ENCODE measurements at regions not wholly inside any gene's neighbourhood (a gene's known extent, or its start where the extent isn't known, plus 50 kb on each side); places are given as distances from the start of the nearest gene placed in this dataset.
"Not testable (repeated sequence)": the region's sequence is repeated elsewhere in the genome, so short reads cannot be mapped to it uniquely, and the experiment has no call there.

DNA sequence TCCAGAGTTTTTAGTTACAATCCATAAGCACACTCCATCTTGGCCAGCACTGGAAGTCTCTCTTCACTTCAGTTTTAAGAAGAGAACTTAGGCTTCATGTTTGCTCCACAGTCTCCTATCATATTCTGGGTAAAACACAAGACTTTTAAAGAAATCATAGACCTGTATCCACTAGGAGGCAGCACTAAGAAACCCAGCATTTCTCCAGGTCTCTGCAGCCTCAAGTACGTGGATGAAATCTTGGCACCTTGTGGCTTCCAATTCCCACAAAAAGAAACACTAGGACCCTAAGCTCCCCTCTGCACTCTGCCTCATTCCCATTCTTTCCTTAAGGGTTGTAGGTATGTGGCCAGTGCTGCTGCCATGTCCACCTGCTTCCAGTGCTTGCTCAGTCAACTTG is 367.3 kb upstream of the CASK start:
- no peak for DNase-seq (ENCODE audit: low spot score)

DNA sequence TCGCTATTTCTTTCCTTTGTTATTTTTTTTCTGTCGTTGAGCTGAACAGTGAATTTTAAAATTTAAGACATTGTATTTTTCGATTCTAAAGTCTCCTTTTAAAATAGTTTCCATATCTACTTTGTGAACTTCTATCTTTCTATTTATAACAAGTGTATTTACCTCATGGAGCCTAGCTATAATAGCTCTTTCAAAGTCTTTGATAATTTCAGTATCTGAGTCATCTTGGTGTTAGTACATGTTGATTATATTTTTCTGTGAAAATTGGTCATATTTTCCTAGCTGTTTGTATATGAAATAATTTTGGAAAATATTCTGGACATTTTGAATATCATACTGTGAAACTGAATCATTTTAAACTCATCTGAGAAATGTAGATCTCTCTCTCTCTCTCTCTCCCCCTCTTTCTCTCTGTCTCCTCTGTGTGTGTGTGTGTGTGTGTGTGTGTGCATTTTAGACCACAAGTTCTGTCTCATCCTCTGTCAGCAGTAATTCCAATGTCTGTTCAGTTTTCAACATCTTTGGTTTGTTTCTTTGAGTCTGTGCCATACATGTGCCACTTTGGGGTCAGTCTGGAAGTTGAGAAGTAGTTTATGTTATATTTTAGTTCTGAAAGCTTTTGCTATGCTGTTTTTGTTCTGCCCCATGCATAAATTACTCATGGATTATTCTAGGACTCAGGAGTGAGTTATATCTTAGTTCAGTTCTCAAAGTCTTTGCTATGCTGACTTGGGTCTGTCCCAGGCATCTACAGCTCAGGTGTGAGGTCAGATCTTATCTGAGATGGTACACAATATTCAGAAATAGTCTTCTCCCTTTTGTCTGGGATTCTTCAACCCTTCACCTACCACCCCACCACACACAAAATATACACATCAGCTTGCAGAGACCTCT is 366.4 kb upstream of the CASK start:
- DNase-seq (ENCODE audit: low spot score) = no peak

DNA sequence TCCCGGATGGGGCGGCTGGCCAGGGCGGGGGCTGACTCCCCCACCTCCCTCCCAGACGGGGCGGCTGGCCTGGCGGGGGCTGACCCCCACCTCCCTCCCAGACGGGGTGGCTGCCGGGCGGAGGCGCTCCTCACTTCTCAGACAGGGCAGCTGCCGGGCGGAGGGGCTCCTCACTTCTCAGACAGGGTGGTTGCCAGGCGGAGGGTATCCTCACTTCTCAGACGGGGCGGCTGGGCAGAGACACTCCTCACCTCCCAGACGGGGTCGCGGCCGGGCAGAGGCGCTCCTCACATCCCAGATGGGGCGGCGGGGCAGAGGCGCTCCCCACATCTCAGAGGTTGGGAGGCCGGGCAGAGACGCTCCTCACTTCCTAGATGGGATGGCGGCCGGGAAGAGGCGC is 362.3 kb upstream of the CASK start:
- not testable (repeated sequence) for DNase-seq (ENCODE audit: low spot score)

DNA sequence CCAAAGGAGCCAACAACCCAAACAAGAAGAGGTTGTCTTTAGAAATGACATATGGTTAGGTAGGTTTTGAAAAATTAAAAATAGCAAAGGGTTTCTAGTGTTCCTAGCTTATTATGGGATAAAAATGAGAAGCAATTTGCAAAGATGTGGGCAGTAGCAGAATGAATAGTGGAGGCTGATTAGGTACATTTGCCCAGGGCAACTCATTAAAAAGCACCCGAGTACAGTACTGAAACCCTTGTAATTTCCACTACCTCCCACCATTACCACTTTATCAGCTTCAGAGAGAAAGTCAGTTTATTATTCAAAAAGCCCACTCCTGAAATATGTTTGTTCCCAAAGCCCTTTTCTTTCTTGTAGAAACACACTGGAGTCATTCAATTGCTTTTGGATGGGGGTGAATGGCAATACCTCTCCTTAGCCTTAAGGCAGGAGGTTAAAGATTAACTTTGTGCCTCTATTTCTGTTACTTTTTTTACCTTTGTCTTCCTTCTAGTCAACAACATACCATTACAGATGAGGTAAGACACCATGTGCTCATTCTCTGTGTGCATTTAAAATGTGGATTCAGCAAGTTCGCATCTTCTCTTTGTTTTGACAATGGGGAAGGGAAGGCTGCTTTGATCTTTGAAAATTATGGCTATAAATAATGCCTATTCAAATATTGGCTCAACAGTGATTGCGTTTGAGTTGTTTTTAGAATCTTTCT is 353.8 kb upstream of the CASK start:
- DNase-seq (ENCODE audit: low spot score) = no peak

DNA sequence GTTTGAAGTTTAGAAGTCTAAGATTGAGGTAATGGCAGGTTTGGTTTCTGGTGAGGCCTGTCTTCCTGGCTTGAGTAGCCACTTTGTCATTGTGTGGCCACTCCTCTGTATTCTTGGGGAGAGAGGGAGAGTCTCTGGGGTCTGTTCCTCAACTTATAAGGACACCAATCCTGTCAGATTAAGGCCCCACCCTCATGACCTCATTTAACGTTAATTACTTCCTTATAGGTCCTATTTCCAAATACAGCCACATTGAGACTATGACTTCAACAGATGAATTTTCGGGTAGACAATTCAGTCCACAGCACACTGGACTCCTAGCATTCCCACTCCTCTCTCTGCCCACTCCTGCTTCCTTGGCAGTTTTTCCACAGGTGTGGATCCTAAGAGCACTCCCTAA is 350.8 kb upstream of the CASK start:
- no peak for DNase-seq (ENCODE audit: low spot score)

GRCh38 chrX:42273387-42273786 is 350.0 kb upstream of the CASK start:
- DNase-seq (ENCODE audit: low spot score) = no peak

- no peak for DNase-seq (ENCODE audit: low spot score)
Measured at GRCh38 chrX:42269186-42269585, 345.8 kb upstream of the CASK start.

GRCh38 chrX:42260854-42261253 is 337.5 kb upstream of the CASK start:
- no peak for DNase-seq (ENCODE audit: low spot score)

DNA sequence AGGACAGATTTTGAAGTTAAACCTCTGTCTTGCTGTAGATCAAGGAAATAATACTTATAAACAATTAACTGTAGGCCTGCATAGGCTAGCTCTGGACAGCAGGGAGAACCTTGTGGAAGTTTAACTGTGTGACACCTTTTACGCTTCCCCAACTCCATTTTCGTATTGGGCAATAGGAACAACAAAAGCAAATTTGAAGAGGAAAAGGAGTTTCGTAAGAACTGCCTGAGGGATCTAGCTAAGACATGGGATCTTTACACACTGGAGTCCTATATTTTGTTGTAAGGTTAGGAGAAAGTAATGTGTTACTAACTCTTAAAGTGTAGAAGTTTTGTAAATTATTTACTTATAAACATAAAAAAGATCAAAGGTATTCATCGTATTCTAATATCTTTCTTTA is 324.9 kb upstream of the CASK start:
- DNase-seq (ENCODE audit: low spot score) = no peak

GRCh38 chrX:42247241-42247640 is 323.9 kb upstream of the CASK start:
- DNase-seq (ENCODE audit: low spot score) = no peak

GRCh38 chrX:42246814-42247213 is 323.5 kb upstream of the CASK start:
- DNase-seq (ENCODE audit: low spot score) = no peak

DNA sequence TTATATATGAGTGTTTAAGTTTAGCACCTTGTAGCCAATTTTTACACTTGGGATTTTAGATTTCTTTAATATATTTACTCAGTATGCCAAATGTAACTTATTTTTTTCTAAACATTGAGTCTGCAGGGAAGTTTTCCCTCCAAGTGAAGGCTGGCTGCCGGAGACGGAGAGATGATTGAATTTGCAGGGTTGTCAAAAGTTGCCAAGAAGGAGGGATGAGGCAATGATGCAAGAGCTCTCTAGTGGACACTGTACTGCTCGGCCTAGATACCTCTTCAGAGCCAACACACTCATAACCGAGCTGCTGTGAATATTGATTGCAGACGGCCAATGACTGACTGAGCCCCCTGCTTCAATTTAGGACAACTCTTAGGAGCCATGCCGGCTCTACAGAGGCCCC is 318.6 kb upstream of the CASK start:
- no peak for DNase-seq (ENCODE audit: low spot score)

DNA sequence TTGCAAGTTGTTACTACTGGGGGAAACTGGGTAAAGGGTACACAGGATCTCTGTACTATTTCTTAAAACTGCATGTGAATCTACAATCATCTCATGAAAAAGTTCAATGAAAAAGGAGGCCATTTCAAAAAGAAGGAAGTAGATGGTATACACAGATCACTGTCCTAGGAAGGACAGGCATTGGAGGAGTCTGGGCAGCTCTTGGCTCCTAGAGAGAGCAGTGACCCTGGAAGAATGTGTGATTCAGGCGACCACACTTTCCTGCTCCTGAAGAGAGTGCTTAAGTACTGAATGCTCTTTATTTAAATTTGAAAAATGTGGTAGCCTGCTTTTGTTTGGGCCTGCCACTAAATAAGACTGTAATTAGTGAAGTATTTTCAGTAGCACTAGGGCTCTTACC is 318.1 kb upstream of the CASK start:
- no peak for DNase-seq (ENCODE audit: low spot score)

GRCh38 chrX:42237956-42238355 is 314.6 kb upstream of the CASK start:
- no peak for DNase-seq (ENCODE audit: low spot score)

DNA sequence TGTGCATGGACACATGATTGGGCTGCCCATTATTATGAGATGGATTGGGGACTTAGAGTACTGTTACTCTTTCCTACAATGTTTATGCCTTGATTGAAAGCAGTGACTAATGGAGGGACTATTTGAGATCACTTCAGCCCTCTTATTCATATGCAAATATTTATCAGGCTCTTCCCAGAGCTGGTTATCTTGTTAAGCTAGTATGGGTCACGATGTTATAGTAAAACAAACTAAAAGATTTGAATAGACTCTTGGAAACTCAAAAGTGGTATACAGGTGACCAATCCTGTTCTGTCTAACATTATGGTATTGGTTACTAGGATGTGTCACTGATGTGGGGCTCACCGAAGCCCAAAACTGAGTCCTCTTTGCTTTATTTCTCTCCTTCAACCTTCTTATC is 306.2 kb upstream of the CASK start:
- DNase-seq (ENCODE audit: low spot score) = no peak

DNA sequence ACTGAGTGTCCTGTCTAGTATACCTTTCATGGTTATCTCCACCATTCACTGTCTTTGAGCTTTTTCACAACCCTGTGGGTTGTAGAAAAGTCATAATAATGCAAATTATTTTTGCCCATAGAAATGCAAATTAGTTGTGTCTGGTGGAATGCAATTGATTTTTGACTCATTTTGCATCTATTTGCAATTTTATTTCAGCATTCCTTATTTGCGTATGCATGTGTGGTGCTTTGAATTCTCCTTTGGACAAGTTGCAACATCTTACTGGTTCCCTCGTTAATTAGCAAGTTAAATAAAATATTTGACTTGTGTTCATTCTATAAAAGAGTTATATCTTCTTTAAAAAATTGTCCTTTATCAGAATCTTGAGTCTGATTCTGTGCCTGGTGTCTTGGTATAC is 297.3 kb upstream of the CASK start:
- DNase-seq (ENCODE audit: low spot score) = no peak

DNA sequence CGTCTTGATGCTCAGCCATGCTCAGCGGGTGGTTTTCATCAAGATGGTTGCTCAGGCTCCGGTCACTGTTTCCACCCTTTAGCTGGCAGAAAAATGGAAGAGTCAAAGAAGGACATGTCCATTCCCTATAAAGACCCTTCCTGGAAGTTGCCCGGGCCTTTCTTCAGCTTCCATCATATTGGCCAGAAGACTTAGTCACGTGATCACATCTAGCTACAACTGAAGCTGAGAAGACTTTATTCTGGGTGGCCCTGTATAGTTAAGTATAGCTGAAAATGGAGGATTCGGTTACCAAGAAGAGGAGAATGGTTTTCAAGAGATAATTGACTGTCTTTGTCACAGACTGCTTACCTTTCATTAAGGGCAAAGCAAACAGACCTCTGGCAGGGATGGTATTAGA is 296.7 kb upstream of the CASK start:
- DNase-seq (ENCODE audit: low spot score) = no peak

GRCh38 chrX:42219231-42219630 is 295.9 kb upstream of the CASK start:
- DNase-seq (ENCODE audit: low spot score) = no peak

DNA sequence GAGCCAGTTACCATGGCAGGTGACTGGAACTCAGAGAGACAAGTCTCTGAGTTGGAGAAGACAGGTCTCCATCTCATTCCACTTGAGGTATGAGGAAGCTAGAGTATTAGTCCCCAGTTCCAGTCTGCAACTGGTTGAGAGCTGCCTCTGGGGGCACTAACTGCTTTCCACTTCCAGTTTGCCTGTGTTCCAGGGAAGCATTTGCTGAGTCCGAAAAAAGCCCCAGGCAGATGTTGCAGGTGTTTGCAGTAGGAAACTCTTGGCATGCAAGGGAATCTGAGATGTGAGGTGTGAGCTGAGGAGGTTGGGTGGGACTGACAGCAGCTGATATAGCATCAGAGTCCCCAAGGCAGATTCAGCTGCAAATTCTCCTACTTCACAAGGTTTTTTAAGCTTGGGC is 272.2 kb upstream of the CASK start:
- no peak for DNase-seq (ENCODE audit: low spot score)

DNA sequence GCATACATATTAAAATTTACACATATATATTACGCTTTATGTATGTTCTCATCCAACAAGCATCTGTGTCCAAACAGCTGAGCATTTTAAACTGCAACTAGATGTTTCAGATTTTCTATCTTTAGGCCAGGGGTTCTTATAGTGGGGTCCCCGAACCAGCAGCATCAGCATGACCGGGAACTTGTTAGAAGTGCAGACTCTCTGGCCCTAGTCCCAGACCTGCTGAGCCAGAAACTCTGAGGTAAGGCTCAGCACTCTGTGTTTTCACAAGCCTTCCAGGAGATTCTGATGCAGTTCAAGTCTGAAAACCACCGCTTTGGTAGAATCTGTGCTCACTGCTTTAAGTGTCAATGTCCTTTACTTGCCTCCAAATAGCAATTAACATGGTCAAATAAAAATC is 266.2 kb upstream of the CASK start:
- DNase-seq (ENCODE audit: low spot score) = no peak

DNA sequence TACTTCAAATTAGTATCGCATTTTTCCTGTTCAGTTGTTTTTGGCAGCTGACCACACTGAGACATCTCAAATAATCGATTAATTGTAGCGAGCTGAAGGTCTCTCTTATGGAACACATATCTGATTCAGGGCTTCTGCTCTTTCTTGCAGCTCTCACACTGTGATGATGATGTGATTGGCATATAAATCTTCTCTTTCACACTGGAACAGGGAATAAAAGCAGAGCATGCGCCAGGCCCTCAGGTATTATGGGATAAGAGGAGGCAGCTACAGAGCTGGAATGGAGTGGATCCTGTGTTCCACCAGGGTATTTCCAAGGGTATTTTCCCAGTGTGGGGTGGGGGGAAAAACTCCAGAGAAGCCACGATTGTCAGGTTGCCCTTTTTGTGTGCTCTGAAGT is 265.4 kb upstream of the CASK start:
- no peak for DNase-seq (ENCODE audit: low spot score)

- no peak for DNase-seq (ENCODE audit: low spot score)
Measured at GRCh38 chrX:42176789-42177188, 253.4 kb upstream of the CASK start.

- DNase-seq (ENCODE audit: low spot score) = no peak
Measured at GRCh38 chrX:42175843-42176242, 252.5 kb upstream of the CASK start.

DNA sequence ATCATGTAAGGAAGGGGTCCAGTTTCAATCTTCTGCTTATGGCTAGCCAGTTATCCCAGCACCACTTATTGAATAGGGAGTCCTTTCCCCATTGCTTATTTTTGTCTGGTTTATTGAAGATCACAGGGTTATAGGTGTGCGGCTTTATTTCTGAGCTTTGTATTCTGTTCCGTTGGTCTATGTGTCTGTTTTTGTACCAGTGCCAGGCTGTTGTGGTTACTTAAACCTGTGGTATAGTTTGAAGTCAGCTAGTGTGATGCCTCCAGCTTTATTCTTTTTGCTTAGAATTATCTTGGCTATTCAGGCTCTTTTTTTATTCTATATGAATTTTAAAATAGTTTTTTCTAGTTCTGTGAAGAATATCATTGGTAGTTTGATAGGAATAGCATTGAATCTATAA is 234.6 kb upstream of the CASK start:
- DNase-seq (ENCODE audit: low spot score) = not testable (repeated sequence)
